CD1c-positive myeloid dendritic cell (primary cell): ENCODE measurements at regions not wholly inside any gene's neighbourhood (a gene's known extent, or its start where the extent isn't known, plus 50 kb on each side); places are given as distances from the start of the nearest gene placed in this dataset.

Source experiments
- DNase-seq: peaks from one replicate; pipeline ENCODE4 v3.0.0-alpha.2; 2016; ENCODE audit errors: extremely low spot score

DNA sequence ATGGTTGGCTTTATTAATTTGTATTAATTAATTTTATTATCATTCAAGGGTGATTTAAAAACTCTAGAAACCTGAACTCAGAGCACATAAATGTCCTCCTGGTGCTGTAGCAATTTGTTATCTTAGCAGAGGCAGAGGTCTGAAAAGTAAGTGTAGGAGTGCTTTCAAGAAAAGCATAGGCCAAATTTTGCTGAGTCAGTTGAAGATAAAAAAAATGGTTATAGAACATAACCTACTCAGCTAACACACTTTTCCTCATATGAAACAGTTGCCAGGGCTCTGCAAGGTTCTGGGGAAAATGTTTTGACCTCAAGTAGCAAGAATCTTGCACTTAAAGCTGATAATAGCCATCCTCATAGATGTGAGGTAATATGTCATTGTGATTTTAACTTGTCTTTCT, 53.5 kb upstream of the CHODL start:
- DNase-seq = no peak

DNA sequence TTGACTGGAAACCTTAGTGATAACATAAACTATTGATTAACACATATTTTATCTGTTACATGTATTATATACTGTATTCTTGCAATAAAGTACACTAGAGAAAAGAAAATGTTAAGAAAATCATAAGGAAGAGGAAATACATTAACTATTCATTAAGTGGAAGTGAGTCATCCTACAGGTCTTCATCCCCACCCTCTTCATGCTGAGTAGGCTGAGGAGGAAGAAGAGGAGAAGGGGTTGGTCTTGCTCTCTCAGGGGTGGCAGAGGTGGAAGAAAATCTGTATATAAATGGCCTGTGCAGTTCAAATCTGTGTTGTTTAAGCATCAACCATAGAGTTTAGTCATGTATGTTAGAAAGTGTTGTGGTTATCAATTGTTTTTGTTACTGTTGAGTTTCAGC, 66.1 kb upstream of the CHODL start:
- no peak for DNase-seq

DNA sequence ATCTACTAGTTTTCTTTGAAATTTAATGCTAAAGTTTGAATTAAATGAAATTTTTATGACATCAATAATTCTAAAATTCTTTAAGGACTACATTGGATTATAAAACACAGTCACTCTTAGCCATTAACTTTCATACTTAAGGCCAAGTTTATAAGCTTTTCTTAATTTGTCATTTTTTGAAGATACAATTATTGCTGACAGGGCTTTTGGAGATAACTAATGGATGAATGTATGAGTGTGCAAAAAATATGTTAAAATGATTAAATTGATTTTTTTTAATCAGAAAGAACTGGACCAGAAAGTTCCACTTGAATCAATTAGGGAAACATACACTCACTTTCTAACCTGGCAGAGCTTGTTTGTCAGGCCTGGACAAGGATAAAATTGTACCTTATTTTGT, 70.3 kb upstream of the CHODL start:
- no peak for DNase-seq

DNA sequence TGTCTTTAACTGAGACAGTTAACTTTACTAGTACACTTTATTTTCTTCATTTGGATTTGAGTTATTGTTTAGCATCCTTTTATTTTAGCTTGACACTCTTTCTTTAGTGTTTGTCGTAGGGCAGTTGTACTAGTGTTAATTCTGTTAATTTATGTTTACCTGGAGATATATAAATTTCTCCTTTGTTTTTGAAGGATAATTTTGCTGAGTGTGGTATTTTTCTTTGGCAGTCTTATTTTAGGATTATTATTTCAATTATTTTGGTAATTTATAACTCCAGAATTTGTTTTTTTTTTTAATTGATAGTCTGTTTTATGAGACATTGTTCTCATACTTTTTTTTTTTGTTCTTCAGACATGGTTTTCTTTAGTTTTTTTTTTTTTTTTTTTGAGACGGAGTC, 73.8 kb upstream of the CHODL start:
- DNase-seq = no peak

DNA sequence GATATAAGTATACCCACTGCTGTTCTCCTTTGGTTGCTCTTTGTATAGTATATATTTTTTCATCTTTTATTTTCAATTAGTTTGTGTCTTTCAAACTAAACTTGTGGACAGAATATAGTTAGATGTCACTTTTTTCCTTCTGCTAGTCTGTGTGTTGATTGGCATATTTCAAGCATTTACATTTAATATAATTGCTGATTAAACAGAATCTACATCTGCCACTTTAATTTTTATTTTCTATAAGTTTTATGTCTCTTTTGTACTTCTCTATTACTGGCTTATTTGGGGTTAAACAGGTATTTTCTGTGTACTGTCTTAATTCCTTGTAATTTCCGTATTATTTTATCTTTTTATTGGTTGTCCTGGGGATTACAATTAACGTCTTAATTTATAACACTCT, 74.4 kb upstream of the CHODL start:
- no peak for DNase-seq

DNA sequence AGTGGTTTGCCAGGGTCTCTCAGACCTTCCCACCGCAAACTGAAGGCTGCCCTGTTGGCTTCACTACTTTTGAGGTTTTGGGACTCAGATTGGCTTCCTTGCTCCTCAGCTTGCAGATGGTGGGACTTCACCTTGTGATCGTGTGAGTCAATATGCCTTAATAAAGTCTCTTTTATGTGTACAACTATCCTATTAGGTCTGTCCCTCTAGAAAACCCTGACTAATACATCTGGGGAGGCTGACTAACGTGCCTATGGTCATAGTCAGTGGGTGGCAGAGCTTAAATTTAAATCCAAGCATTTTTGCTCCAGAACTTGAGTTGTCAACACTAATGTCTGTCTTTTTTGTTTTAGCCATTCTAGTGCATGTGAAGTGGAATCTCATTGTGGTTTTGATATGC, 76.5 kb upstream of the CHODL start:
- DNase-seq = no peak

DNA sequence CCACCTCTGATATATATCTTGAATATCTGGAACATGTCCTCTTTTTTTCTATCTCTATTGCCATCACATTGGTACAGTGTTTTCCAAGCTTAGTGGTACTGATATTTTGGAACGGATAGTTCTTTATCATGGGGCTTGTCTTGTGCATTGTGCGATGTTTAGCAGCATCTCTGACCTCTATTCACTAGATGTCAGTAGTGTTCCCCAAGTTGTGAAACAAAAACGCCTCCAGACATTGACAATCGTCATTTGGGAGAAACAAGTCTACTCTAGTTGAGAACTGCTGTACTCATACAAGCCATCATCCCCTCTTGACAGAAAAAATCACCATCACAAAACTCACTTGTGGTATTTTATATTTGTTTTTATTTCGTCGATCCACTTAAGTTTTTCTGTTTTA, 79.7 kb upstream of the CHODL start:
- no peak for DNase-seq

DNA sequence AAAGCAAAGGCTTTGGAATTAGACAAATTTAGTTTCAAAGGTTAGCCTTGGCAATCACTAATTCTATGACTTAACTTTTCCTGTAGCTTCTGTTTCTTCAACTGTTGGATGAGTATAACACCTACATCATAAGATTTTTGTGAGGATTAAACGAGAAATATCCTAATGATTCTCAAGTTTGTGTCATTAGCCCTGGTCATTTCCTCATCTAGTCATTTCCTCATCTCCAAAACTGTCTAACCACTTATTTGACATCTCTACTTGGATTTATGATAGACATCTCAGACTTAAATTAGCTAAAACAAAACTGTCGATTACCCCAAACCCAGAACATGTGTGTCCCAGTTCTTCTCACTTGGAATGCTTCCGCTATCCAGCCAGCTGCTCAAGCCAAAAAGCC, 80.2 kb upstream of the CHODL start:
- no peak for DNase-seq

DNA sequence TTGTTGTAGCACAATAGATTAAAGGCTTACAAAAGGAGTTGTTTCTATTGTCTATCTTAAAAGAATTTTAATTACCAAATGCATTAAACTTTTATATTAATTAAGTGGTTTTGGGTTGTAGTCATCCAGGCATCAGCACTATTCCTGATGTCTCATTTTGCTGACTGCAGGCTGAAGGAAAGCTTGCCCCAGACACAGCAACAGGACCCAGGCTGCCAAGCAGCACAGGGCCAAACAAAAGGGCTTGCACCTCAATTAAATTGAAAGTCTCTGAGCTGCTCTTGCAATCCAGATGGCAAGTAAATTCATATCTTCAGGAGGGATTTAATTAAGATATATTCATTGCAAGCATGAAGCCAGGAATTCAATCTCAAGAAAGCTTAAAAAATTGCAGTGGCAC, 80.7 kb upstream of the CHODL start:
- no peak for DNase-seq

DNA sequence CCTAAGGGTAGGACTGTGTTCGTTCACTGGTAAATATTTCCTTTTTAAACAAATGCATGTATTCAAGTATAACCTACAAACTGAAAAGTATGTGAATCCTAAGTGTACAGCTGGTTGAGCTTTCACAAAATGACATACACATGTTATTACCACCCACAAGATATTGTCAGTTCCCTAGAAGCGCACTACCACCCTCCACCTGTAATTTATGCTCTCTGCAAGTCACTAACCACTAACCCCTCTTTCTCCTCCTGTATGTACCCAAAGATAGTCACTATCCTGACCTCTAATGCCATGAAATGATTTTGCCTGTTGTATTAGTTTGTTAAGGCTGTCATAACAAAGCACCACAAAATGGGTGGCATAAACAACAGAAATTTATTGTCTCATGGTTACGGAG, 82.8 kb upstream of the CHODL start:
- DNase-seq = no peak

DNA sequence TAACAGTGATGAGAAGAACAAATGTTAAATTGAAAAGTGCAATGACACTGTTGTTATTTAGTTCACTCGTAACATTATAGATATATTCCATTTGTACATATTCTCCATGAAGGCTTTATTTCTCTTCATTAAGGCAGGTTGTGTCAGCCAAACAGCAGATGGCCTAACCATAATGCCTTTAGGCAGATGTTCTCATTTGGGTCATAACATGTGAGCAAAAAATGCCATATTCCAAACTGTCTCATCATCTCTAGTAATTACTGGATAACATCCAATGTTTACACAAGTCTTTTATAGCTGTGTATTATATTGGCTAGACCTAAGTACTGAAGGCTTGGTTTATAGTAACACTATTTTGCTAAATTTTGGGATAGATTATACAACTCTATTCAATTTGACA, 87.2 kb upstream of the CHODL start:
- no peak for DNase-seq

DNA sequence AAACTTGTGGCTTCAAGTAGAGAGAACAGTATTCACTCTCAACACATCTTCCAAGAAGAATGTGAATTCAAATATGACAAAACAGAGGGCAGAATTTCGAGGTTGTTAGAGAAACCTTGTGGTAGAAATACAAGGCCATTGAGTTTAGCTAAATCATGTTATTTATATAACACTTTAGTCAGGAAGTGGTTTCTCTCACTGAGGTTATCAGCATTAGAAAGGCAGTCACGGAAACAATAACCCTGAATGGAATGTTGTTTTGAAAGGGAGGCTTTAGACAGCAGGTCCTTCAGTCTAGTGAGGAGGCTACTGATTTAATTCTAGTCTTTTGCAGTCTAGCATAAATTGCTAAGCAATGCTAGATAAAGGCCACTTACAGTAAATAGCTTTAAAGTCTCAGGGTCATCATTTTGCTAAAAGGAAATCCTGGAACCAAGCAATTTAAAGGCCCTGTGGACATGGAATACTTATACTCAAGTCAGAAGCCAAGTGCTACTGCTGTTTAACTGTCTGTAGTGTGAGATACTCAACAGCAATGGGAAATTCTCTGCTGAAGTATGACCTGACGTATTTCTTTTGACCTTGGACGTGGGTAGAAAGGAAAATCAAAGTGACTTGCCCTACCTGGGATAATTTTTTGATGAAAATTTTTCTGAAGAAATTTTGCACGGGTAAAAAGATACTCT, 89.0 kb upstream of the CHODL start:
- DNase-seq = no peak

DNA sequence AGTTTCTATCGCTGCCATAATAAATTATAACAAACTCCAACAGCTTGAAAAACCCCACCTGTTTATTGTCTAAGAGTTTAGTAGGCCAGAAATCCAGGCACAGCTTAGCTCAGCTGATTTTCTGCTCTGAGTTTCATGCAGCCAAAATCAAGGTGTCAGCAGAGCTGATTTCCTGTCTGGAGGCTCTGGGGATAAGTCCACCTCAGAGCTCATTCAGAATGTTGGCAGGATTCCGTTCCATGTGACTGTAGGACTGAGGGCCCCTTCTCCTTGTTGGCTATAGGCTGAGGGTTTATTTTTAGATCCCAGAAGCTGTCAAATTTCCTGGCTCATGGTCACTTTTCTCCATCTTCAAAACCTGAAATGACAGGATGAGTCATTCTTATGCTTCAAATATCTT, 91.6 kb upstream of the CHODL start:
- DNase-seq = no peak

DNA sequence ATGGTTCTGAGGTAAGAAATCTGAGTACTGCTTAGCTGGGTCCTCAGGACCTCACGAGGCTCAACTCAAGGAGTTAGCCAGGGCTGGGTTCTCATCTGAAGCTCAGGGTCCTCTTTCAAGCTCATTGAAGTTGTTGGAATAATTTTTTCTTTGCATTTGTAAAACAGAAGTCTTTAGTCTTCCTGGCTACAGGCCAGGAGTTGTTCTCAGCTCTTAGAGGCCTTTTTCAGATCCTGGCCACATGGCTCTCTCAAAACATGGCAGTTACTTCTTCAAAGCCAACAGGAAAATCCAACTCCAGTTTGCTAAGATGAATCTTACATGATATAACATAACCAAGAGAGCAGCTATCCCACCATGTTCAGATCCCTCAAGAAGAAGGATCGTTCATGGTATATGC, 92.3 kb upstream of the CHODL start:
- DNase-seq = no peak

DNA sequence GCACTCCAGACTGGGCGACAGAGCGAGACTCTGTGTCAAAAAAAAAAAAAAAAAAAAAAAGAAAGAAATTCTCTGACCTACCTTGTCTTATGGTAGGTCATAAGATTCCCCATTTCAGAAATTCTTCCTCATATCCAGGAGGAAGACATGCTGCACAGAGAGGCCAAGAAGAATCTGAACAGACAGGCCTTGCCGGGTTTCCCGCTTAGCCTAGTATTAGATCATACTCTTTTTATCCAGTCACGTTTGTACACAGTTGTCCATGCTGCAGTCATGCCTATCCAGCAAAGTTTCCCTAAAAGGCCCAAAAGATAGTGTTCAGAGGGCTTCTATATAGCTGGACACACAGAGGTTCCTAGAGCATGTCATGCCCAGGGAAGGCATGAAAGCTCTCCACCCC, 93.6 kb upstream of the CHODL start:
- no peak for DNase-seq

DNA sequence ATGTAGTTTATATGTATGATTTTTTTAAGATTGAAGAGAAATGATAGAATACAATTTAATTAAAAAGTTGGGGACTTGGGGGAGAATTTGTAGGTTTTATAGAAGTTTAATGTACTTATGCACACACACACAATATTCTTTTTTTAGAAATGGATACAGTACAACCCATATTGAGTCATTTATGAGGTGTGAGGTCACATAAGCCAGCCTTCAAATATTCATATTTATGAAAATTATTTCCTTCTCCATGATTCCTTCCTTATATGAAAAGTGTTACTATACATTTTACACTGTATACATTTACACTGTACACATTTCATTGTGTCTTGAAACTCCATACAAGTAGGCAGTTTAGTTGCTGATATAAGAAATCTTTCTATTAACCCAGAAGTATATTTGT, 96.2 kb upstream of the CHODL start:
- no peak for DNase-seq

DNA sequence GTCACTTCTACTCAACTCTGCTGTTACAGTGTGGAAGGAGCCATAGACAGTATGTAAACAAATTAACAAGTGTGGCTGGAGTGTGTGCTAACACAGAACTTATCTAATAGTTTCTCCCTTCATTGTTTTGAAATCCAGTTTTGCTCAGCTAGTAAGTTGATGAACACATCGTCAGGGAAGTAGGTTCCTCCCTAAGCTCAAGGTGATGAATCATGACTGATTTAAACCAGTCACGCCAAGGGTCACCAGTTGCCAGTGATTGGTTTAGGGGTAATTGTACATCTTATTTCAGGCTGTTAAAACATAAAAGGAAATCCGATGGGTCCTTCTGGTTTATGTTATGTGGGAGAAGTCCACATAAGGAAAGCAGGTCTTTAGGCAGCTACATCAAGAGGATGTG, 97.0 kb upstream of the CHODL start:
- DNase-seq = no peak

DNA sequence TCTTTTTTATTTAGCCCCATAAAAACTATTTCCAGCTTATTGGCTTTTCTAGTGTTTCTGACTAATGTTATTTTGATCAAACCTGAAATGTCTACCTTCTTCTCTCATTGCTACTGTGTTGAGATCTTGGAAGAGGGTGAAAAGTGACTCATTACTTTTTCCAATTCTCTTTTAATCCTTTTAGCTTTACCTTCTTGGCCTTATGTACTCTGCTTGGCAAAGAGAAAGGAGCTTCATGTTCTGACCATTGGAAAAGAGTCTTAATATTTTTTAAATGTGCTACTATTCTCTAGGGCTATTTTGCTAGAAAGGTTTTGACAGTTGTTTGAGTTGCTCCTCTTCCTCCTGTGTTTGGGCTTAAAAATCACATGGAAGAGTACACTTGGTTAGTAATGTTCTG, 97.8 kb upstream of the CHODL start:
- no peak for DNase-seq

DNA sequence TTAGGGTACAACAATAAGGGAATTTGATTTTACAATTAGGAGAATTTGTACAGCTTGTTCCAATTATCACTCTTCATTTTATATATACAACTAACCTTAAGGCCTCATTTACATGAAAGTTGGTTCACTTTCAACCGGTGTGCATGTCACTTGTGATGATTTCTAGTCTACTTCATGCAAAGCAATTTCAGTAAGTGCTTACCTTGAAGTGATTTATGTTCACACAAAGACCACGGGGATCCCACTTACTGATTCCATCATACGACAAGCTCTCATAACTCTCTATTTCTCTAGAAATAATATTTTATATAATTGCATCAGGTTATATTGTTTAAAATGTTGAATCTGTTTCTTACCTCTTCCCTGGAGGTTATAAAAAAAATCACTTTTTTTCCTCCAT, 100.3 kb upstream of the CHODL start:
- DNase-seq = no peak

DNA sequence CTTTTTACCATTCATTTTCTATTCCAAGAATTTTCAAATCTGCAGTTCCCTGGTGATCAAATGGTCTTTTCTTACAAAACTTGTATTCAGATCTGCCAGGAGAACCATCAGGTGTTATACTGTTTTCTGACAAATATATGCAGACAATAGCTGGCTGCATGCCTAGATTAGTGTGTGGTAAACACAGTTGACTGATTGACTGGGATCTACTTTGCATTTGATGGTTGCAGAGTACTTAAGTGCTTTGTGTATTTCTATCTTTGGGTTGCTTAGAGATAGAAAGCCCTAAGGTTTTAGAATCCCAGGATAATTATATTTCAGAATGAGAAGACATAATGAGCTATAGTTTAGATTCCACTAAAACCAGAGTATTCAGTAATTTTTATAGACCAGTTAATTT, 102.0 kb upstream of the CHODL start:
- DNase-seq = no peak

DNA sequence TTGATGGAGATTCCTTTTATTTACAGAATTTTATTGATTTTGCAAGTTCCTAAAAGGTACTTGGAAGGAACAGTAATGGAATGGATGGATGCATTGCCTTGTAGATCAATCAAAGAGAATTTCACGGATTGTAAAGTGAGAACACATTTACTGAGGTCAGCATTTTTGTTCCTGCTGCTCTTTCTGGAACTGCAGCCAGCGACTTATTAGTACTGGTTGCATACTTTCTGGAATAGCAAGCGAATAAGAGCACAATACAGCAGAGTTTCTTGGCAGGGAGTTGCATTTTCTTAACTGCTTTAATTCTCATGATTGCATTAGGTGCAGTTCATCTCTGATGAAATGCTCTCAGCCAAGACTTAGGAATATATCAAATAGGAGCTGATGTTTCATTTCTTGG, 106.1 kb upstream of the CHODL start:
- DNase-seq = no peak

DNA sequence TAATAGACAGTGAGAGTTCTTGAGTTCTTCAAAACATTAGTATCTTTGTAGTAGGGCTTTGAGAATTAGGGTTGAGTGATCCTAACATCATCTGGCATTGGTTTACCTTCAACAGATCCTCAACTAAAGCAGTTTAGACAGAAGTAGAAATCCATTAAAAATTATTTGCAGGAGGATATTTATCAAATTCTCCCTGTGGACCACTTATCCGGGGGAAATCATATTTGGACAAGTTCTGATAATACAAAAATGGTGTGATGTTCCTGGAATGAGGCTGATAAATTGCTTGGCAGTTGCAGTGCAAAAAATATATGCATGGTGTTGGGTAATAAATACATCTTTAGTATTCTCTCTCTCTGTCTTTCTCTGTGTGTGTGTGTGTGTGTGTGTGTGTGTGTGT, 115.1 kb upstream of the CHODL start:
- no peak for DNase-seq

DNA sequence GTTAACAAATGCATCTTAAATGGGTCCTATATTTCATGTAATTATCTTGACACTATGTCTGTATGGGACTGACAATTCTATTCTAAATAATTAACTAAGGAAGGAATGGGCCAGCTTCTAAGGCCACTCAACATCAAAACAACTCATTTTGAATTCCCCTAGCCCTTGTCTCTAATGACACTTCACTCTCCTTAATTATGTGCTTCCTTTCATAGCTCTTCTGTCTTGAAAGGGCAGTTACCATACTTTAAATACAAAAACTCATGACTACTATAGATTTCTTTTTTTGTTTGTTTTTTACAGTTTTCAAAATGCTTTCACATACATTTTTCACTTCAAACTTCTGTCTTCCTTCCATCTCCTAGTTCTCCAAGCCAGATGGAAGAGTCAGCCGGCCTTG, 126.1 kb upstream of the CHODL start:
- no peak for DNase-seq

DNA sequence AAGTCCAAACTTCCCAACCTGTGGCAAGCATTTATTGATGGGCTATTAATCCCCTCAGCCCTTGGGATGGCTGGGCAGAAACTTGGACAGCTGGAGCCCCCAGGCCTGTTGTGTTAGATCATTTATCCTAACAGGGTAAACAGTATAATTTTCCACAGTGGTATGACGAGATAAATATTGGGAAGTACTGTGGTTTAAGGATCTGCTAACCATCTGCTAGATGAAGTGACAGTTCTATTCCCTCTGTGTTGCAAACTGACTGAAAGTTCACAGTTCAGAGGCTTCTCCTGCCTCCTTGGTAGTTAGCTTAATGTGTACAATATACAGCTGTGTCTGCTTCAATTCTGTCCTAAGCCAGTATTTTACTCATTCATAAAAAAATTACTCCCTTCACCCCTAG, 127.5 kb upstream of the CHODL start:
- no peak for DNase-seq

DNA sequence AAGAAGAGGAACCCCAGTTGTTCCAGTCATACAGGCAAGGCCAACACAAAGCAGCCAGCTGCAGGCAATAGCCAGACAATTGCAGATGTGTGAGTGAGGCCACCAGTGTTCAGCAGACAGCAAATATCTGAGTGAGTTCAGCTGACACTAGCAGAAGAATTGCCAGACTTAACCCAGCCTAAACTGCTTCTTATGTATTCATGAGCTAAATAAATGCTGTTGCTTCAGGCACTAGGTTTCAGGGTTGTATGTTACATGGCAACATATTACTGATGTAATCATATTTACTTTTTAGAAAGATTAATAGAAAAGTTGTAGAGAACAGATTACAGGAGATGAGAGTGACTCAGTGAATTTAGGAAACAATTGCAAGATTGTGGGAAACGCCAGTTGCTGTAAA, 129.8 kb upstream of the CHODL start:
- no peak for DNase-seq
